ENCODE measurements at regions not wholly inside any gene's neighbourhood (a gene's known extent, or its start where the extent isn't known, plus 50 kb on each side); places are given as distances from the start of the nearest gene placed in this dataset.

DNA sequence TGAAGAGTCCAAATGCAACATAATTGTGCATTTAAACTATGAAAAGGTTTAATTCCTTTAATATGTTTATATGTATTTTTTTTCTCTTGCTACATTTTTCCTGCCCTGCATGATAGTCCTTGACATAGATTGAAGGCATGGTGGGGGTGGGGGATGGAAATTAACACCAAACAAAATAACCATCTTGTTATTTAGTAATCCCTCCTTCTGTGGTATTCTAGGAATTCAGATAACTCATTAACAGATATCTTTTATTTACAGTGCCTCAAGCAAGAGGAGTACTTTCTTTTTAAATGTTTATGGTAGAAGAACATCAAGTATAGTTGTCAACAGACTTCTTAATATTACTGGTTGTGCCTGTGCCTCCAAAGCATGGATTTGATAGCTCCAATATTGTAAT, 337.6 kb upstream of the SEMA3A start:
- ATAC-seq = no peak
- intact Hi-C loops (cut with DNase I) = no loop called here

DNA sequence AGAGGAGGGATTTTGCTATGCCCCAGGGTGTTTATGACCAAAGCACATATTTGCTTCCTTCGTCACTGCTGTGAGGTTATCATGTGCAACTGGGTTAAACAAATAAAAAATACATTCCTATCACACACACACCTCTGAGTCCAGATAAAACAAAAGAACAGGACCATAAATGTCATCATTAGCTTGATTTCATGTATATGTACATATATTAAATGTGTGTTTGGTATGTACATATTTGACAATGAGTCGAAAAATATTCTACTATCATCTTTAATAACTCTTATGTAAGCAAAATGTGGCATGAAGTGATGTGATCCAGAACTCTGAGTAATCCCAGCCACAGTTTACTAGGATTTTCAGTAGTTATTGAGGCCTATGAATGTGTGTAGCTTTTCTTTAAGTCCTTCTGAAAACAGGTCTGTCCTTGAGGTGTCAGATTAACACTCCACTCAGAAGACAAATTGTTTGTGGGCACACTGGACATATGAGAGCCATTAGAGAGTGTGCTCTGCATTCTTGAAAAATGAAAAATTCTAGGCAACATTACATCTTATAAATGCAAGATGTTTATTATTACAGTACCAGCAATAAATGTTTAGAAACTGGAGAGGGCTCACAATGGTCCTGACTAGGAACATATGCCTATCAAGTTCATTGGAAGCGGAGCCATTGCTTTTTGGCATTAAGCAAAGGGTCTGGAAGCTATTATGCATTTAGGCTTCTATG, 335.1 kb upstream of the SEMA3A start:
- ATAC-seq (peak in 1 of 2 donors; percentile 58), DNase-seq (no peak)
- intact Hi-C loops (cut with DNase I) = no loop called here

More for the DNA sequence above, 337.6 kb upstream of the SEMA3A start:
- DNase-seq = no peak

- ATAC-seq (no peak), DNase-seq (no peak)
- intact Hi-C loops (cut with DNase I) = no loop called here
Observed at GRCh38 chr7:84528756-84529479, 334.3 kb upstream of the SEMA3A start.

DNA sequence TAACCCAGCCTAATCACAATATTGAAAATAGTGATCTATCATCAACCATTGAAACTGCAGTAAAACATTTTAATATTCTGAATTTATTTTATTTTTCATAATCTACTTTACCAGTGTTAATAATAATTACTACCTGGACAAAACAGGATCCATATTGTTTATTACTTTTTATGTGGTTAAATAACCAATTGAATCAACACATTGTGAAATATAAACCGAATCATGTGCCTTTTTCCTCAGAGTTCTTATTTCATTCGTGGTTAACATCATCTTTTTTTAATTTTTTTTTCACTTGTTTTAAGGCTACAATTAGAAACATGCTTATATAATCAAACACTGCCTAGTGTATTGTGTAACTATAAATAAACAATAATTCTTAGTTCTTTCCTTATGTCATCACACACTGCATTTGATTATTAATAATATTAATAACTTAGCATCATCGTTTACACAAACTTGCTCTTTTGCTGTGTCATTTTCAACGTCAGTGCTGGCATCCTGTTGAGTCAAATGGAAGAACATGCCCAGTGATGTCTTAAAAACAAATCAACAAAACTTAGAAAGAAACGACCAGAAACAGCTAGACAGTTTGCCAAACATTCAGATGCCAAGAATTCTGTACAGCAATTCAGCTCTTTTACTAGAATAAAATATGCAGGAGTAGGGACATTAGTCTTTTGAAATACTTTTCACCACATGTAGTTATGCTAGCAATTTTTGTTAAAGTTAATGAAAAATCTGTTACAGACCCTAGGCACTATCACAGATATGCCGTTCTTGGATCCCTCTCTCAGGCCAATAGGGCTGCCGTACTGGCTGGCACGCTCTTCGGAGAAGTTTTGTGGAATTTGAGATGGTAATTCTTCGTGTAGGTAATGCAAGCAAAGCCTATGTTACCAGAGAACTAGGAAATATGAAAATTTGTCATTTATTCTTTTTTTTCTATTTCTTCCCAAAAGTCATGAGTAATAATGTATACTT, 330.4 kb upstream of the SEMA3A start:
- ATAC-seq (peak in 1 of 2 donors; percentile 36), DNase-seq (peak; percentile 19)
- intact Hi-C loops (cut with DNase I) = no loop called here

DNA sequence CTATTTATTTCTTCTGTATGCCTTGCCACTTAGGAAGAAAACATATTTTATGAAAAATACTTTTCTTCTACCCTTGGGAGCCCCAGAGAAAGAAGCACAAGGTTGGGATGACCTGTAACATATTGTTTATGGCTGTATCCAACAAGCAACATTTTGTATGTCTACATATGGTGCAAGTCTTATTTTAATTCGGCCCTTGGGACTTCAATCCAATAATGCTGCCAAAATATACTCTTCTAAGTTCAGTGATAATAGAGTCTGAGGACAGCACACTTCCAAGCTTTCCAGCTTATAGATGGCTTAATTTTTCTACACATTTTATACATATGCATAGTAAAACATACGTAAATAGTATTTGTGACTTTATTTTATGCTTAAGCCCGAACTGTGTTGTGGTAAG, 318.5 kb upstream of the SEMA3A start:
- ATAC-seq = no peak
- intact Hi-C loops (cut with DNase I) = no loop called here

GRCh38 chr7:84512055-84512454, 317.5 kb upstream of the SEMA3A start:
- DNase-seq = no peak
- intact Hi-C loops (cut with DNase I) = no loop called here
- no peak for ATAC-seq

More for the DNA sequence above, 318.5 kb upstream of the SEMA3A start:
- no peak for DNase-seq

DNA sequence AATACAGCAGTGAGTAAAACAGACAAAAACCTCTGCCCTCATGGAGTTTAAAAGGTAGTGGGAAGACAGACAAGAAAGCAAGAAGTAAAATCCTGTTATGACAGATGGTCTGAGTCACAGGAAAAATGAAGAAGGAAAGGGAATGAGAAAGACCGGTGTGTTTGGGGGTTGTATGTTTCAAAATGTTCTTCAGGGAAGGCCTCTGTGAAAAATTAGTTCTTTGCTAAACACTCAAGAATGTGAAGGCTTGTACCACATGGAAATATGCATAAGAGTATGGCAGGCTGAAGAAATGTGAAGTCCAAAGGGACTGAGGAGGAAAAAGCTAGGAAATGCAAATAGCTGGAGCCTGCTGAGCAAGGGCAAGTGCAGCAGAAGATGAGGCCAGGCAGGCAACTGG, 315.9 kb upstream of the SEMA3A start:
- no peak for DNase-seq
- no peak for ATAC-seq
- intact Hi-C loops (cut with DNase I) = no loop called here

- no peak for DNase-seq
- intact Hi-C loops (cut with DNase I) = no loop called here
- ATAC-seq = no peak
Observed at GRCh38 chr7:84509522-84509921, 314.9 kb upstream of the SEMA3A start.

DNA sequence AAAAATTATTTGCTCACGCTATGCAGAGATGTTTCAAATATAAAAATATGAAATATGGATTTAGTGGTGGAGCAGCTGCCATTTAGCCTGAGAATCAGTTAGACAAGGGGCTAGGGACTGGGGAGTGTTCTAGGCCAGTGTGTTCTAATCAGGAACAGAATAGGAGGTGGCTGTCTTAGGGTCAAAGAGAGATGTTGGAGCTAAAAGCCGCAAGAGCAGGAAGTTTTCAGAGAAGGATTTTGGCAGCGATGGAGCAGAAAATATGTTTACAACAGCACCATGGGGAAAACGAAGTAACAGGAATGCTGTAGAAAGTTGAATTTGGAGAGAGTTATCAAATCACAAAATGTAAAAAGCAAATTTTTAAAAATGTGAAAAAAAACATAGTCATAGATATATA, 314.0 kb upstream of the SEMA3A start:
- DNase-seq (no peak), ATAC-seq (no peak)
- intact Hi-C loops (cut with DNase I) = no loop called here

DNA sequence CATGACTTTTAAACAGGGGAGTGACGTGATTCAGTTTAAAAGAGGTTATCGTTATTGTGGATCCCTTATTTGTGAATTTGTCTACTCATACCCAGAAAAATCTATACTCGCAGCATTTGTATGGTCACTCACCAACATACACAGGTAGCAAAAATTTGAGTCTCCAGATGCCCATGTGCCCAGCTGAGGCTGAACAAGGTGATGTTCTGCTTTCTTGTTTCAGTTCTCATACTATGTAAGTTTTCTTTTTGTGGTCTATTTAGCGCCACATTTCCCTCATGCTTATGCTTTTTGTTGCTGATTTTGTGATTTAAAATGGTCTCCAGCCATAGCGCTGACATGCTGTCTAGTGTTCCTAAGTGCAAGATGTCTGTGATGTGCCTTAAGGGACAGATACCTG, 312.9 kb upstream of the SEMA3A start:
- ATAC-seq (no peak), DNase-seq (no peak)
- intact Hi-C loops (cut with DNase I) = no loop called here

DNA sequence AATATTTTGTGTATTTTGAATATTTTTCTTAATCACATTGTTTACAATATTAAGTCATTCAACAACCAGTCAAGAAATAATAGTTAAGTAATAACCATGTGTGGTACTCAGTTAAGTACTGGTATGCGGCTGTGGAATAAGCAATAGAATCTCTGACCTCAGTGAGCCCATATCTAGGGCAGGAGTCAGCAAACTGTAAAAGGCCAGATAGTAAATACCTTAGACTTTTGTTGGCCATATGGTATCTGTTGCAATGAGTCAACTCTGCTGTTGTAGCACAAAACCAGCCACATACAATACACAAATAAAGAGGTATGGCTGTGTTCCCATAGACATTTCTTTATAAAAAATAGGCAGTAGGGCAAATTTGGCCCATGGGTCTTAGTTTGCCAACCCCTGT, 311.6 kb upstream of the SEMA3A start:
- DNase-seq = no peak
- intact Hi-C loops (cut with DNase I) = no loop called here
- ATAC-seq = no peak

DNA sequence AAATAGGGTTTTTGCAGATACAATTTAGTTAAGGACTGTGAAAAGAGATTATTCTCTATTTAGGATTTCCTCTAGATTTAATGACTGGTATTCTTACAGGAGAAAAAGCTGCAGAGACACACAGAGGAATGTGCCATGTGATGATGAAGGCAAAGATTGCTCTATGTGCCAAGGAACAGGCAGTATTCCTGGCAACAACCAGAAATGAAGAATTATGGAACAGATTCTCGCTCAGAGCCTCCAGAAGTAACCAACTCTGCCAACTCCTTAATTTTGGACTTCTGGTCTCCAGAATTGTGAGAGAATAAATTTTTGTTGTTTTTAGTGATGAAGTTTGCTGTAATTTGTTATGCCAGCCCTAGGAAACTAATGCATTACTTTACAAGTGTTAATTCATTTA, 307.6 kb upstream of the SEMA3A start:
- ATAC-seq (no peak), DNase-seq (no peak)
- intact Hi-C loops (cut with DNase I) = no loop called here

GRCh38 chr7:84497873-84498272, 303.3 kb upstream of the SEMA3A start:
- ATAC-seq (no peak), DNase-seq (no peak)
- intact Hi-C loops (cut with DNase I) = no loop called here

GRCh38 chr7:84495128-84495527, 300.5 kb upstream of the SEMA3A start:
- ATAC-seq (no peak), DNase-seq (no peak)
- intact Hi-C loops (cut with DNase I) = no loop called here

GRCh38 chr7:84492098-84493034, 297.8 kb upstream of the SEMA3A start:
- ATAC-seq (no peak), DNase-seq (no peak)
- intact Hi-C loops (cut with DNase I) = no loop called here

GRCh38 chr7:84490661-84491060, 296.1 kb upstream of the SEMA3A start:
- no peak for ATAC-seq
- intact Hi-C loops (cut with DNase I) = no loop called here

GRCh38 chr7:84484502-84485079, 290.0 kb upstream of the SEMA3A start:
- no peak for ATAC-seq

More at GRCh38 chr7:84490661-84491060, 296.1 kb upstream of the SEMA3A start:
- DNase-seq = no peak

GRCh38 chr7:84482476-84482875, 287.9 kb upstream of the SEMA3A start:
- ATAC-seq (no peak), DNase-seq (no peak)
- intact Hi-C loops (cut with DNase I) = no loop called here

More at GRCh38 chr7:84484502-84485079, 290.0 kb upstream of the SEMA3A start:
- intact Hi-C loops (cut with DNase I) = no loop called here
- no peak for DNase-seq

Data from left cardiac atrium (tissue), 4 donors.